Fibroblast of pulmonary artery (primary cell): ENCODE measurements at regions not wholly inside any gene's neighbourhood (a gene's known extent, or its start where the extent isn't known, plus 50 kb on each side); places are given as distances from the start of the nearest gene placed in this dataset.
"Not testable (repeated sequence)": the region's sequence is repeated elsewhere in the genome, so short reads cannot be mapped to it uniquely, and the experiment has no call there.

ENCODE experiments used
- DNase-seq: peaks from one replicate; pipeline ENCODE4 v3.0.0-alpha.2; 2010; ENCODE audit warnings: low read depth
- H3K4me3 ChIP-seq: replicated peaks from 2 replicates; pipeline ENCODE4 v1.5.1; 2011; ENCODE audit warnings: low read depth, mild to moderate bottlenecking, control low read depth, low read length, moderate library complexity
- TF ChIP-seq, protein P1 (sequence below): IDR thresholded peaks from 2 replicates; pipeline ENCODE4 v1.5.1; 2011; ENCODE audit warnings: mild to moderate bottlenecking, control low read depth, low read length, inconsistent platforms; ENCODE audit errors: missing control alignments

DNA sequence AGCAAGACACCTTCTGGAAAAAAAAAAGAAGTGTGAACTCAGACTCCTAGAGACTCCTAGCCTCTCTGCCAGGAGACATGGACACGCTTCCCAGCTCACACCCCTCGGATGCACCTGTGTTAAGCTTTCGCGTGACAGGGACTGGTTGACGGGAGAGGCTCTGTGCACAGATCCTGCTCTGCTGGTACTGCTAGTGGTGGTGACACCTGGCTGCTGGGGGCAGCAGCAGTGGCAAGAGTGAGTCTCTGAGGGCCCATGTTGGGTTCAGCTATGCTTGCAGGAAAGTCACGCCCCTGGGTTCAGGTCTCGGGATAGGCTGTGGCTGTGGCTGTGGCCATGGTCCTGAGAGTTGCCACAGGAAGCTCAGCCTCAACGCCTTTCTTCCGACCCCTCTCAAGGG is 81.1 kb downstream of the XRCC2 start:
- no peak overlapping the region for H3K4me3 ChIP-seq
- TF ChIP-seq, protein P1, sequence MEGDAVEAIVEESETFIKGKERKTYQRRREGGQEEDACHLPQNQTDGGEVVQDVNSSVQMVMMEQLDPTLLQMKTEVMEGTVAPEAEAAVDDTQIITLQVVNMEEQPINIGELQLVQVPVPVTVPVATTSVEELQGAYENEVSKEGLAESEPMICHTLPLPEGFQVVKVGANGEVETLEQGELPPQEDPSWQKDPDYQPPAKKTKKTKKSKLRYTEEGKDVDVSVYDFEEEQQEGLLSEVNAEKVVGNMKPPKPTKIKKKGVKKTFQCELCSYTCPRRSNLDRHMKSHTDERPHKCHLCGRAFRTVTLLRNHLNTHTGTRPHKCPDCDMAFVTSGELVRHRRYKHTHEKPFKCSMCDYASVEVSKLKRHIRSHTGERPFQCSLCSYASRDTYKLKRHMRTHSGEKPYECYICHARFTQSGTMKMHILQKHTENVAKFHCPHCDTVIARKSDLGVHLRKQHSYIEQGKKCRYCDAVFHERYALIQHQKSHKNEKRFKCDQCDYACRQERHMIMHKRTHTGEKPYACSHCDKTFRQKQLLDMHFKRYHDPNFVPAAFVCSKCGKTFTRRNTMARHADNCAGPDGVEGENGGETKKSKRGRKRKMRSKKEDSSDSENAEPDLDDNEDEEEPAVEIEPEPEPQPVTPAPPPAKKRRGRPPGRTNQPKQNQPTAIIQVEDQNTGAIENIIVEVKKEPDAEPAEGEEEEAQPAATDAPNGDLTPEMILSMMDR = no peak
- no peak for DNase-seq

- TF ChIP-seq, protein P1 = no peak
- no peak for DNase-seq
- no peak overlapping the region for H3K4me3 ChIP-seq
Measured at GRCh38 chr7:152591976-152592375, 84.0 kb downstream of the XRCC2 start.

DNA sequence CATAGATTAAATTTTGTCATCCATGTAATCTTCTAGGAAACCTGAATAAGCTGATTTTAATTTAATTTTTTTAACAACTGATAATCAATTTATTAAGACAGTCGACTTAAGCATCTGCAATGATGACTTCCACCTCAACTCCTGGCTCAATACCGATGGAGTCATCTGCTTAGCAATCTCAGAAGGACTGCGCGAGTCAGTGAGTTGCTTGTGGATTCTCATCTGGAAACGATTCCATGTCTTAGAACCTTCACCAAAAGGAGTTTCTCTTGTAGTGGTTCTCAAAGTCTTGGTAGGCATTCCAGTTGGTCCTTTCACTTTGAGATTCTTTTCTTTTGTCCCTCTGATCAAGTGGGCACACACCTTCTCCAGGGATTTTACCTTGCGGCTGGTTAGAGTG is 85.5 kb downstream of the XRCC2 start:
- no peak overlapping the region for H3K4me3 ChIP-seq
- TF ChIP-seq, protein P1 = no peak
- DNase-seq = no peak

GRCh38 chr7:152589821-152590220 is 86.1 kb downstream of the XRCC2 start:
- DNase-seq, H3K4me3 ChIP-seq: not testable (repeated sequence)

DNA sequence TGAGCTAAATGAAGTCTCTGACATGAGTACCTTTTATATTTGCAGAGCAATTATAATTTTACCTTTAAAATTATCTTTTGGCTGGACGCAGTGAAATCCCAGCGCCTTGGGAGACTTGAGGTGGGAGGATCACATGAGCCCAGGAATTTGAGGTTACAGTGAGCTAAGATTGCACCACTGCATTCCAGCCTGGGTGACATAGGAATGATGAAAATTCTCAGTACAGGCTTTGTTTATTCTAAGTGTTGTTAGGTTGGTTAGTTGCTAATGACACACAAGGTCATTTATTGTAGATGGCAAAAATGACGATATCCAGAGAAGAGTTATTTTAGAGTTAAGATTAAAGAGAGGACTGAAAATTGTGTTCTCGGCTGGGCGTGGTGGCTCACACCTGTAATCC is 87.6 kb downstream of the XRCC2 start:
- TF ChIP-seq, protein P1 = no peak
- peak; percentile 88 for DNase-seq

GRCh38 chr7:152587366-152587765 is 88.6 kb downstream of the XRCC2 start:
- H3K4me3 ChIP-seq = no peak overlapping the region
- peak; percentile 11 for DNase-seq
- TF ChIP-seq, protein P1 = no peak

More for the DNA sequence above, 87.6 kb downstream of the XRCC2 start:
- H3K4me3 ChIP-seq = no peak overlapping the region

- no peak for DNase-seq
- TF ChIP-seq, protein P1 = no peak
- no peak overlapping the region for H3K4me3 ChIP-seq
Measured at GRCh38 chr7:152583006-152583405, 92.9 kb downstream of the XRCC2 start.
